ENCODE measurements at regions not wholly inside any gene's neighbourhood (a gene's known extent, or its start where the extent isn't known, plus 50 kb on each side); places are given as distances from the start of the nearest gene placed in this dataset.

- no peak overlapping the region for H3K9ac ChIP-seq (ENCODE audit: low read depth, low read length, poor library complexity, severe bottlenecking)
- no peaks in the 10 kb centered on the region for H3F3A ChIP-seq (ENCODE audit: low read depth)
- no peak overlapping the region for H2AFZ ChIP-seq (ENCODE audit: low read length)
- H3K4me3 ChIP-seq (ENCODE audit: low read length, poor library complexity, severe bottlenecking): no peak overlapping the region
- no peaks in the 10 kb centered on the region for H3K79me2 ChIP-seq (ENCODE audit: insufficient read depth, low read length)
- H4K20me1 ChIP-seq (ENCODE audit: insufficient read depth, low read length, poor library complexity, severe bottlenecking): no peaks in the 10 kb centered on the region
- no peaks in the 10 kb centered on the region for H3K9me3 ChIP-seq (ENCODE audit: insufficient read depth, low read depth, low read length)
- H3K4me2 ChIP-seq (ENCODE audit: low read depth, low read length, poor library complexity, severe bottlenecking): no peak overlapping the region
- no peaks in the 10 kb centered on the region for H3K9me2 ChIP-seq (replicated peaks; ENCODE audit: low read depth, low read length)
- H3K27me3 ChIP-seq (ENCODE audit: insufficient read depth, low read length, poor library complexity, severe bottlenecking): no peaks in the 10 kb centered on the region
- TF ChIP-seq EZH2phosphoT487 (IDR thresholded peaks at IDR 0.05; ENCODE audit: borderline replicate concordance): no peak
- TF ChIP-seq CTCF (conservative IDR thresholded peaks at IDR 0.05; ENCODE audit: low read length): no peak
- H3K36me3 ChIP-seq (ENCODE audit: insufficient read depth, low read length): no peaks in the 10 kb centered on the region
- H3K4me1 ChIP-seq (ENCODE audit: insufficient read depth, low read length, poor library complexity, severe bottlenecking): no peaks in the 10 kb centered on the region
These were observed 774.9 kb downstream of the ROBO2 start for GRCh38 chr3:77814845-77815244.

- H2AFZ ChIP-seq (ENCODE audit: low read length): no peak overlapping the region
- no peaks in the 10 kb centered on the region for H3K27me3 ChIP-seq (ENCODE audit: insufficient read depth, low read length, poor library complexity, severe bottlenecking)
These were observed 775.6 kb downstream of the ROBO2 start for GRCh38 chr3:77815467-77815866.

GRCh38 chr3:77816366-77816765, 776.5 kb downstream of the ROBO2 start:
- no peak for TF ChIP-seq EZH2phosphoT487 (IDR thresholded peaks at IDR 0.05; ENCODE audit: borderline replicate concordance)
- no peak for TF ChIP-seq CTCF (conservative IDR thresholded peaks at IDR 0.05; ENCODE audit: low read length)
- H3K4me2 ChIP-seq (ENCODE audit: low read depth, low read length, poor library complexity, severe bottlenecking): no peak overlapping the region
- H3K79me2 ChIP-seq (ENCODE audit: insufficient read depth, low read length): no peaks in the 10 kb centered on the region
- H3K4me3 ChIP-seq (ENCODE audit: low read length, poor library complexity, severe bottlenecking): no peak overlapping the region
- no peaks in the 10 kb centered on the region for H3K27me3 ChIP-seq (ENCODE audit: insufficient read depth, low read length, poor library complexity, severe bottlenecking)
- H4K20me1 ChIP-seq (ENCODE audit: insufficient read depth, low read length, poor library complexity, severe bottlenecking): no peaks in the 10 kb centered on the region
- no peaks in the 10 kb centered on the region for H3K4me1 ChIP-seq (ENCODE audit: insufficient read depth, low read length, poor library complexity, severe bottlenecking)
- H3K9ac ChIP-seq (ENCODE audit: low read depth, low read length, poor library complexity, severe bottlenecking): no peak overlapping the region
- H3F3A ChIP-seq (ENCODE audit: low read depth): no peaks in the 10 kb centered on the region
- H3K36me3 ChIP-seq (ENCODE audit: insufficient read depth, low read length): no peaks in the 10 kb centered on the region
- no peaks in the 10 kb centered on the region for H3K9me3 ChIP-seq (ENCODE audit: insufficient read depth, low read depth, low read length)
- H3K9me2 ChIP-seq (replicated peaks; ENCODE audit: low read depth, low read length): no peaks in the 10 kb centered on the region
- no peak overlapping the region for H2AFZ ChIP-seq (ENCODE audit: low read length)

More at GRCh38 chr3:77815467-77815866, 775.6 kb downstream of the ROBO2 start:
- H3F3A ChIP-seq (ENCODE audit: low read depth): no peaks in the 10 kb centered on the region
- no peak overlapping the region for H3K4me3 ChIP-seq (ENCODE audit: low read length, poor library complexity, severe bottlenecking)
- no peaks in the 10 kb centered on the region for H3K9me2 ChIP-seq (replicated peaks; ENCODE audit: low read depth, low read length)
- no peaks in the 10 kb centered on the region for H3K4me1 ChIP-seq (ENCODE audit: insufficient read depth, low read length, poor library complexity, severe bottlenecking)
- no peak overlapping the region for H3K9ac ChIP-seq (ENCODE audit: low read depth, low read length, poor library complexity, severe bottlenecking)
- TF ChIP-seq EZH2phosphoT487 (IDR thresholded peaks at IDR 0.05; ENCODE audit: borderline replicate concordance) (no peak), CTCF (conservative IDR thresholded peaks at IDR 0.05; ENCODE audit: low read length) (no peak)
- H3K36me3 ChIP-seq (ENCODE audit: insufficient read depth, low read length): no peaks in the 10 kb centered on the region
- H3K9me3 ChIP-seq (ENCODE audit: insufficient read depth, low read depth, low read length): no peaks in the 10 kb centered on the region
- no peaks in the 10 kb centered on the region for H4K20me1 ChIP-seq (ENCODE audit: insufficient read depth, low read length, poor library complexity, severe bottlenecking)
- H3K79me2 ChIP-seq (ENCODE audit: insufficient read depth, low read length): no peaks in the 10 kb centered on the region
- H3K4me2 ChIP-seq (ENCODE audit: low read depth, low read length, poor library complexity, severe bottlenecking): no peak overlapping the region
